ENCODE measurements at regions not wholly inside any gene's neighbourhood (a gene's known extent, or its start where the extent isn't known, plus 50 kb on each side); places are given as distances from the start of the nearest gene placed in this dataset.
A peak's percentile ranks its signal among the peaks of the same experiment; 100 is the strongest.

DNA sequence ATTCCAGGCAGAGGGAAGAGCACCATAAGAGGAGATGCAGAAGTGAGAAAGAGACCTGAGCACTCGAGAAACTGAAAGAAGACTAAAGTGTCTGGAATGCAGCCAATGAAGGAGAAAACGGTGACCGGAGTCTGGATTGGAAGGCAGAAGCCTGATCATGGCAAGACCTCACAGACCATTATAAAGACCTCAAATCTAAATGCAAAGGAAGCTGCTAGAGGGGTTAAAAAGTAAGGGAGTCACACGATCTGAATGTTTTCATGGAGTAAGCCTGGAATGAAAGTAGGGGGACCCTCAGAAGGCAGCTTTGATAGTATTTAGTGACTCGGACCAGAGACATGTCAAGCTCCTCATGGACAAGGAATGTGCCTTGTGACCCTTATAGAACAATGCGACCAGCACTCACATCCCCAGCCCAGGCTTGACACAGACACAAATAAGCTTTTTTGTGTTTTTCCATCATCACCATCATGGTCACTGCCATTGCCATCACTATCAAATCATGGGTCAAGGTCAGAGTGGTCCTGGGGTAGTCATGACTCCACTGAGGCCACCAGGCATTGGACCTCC, 183.6 kb downstream of the SEC16B start:
- DNase-seq = no peak

GRCh38 chr1:177784936-177785335, 184.9 kb downstream of the SEC16B start:
- no peak for DNase-seq

DNA sequence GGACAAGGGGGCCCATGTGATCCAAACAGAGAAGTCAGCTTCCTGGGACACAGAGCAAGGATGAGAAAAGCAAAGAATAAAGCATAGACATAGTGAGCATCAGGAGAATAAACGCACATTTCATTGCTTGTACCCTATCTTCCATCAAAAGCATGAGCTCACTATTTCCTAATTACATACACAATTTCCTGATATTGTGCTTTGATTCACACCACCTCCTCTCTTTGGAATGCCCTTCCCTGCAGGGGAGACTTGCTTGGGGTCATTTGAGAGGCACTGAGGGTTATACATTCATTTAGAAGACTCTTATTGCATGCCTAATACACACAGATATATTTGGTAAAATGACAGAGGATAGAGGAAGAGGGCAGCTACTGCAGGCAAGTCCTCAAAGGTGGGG, 185.4 kb downstream of the SEC16B start:
- no peak for DNase-seq

- DNase-seq = no peak
These were observed 186.8 kb downstream of the SEC16B start for GRCh38 chr1:177783051-177783450.

DNA sequence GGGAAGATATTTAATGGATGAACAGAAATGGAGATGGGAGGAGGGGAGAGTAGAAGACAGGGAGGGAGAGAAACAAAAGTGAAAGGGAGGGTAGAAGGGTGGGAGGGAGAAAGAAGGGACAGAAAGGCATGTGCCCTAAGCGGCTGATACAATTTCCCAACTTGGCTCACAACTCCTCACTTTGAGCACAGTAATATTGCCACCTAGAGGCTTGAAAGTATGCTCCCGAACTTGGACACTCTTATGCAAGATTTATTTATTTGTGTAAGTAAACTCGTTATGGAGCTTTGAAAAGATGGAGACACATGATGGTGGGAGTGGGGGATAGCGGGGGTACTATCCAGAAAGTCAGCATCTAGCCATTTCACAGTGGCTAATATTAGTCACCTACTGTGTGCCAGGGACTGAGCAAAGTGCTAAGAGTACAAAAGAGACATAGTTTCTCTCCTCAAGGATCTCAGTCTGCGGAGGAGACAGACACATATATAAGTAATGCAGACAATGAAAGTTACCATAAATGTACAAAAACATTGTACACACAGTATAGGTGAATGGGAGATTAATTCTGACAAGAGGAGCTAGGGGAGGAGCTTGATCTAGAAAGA, 189.7 kb downstream of the SEC16B start:
- DNase-seq = peak; percentile 67

GRCh38 chr1:177779166-177779965, 190.5 kb downstream of the SEC16B start:
- peak; percentile 15 for DNase-seq

DNA sequence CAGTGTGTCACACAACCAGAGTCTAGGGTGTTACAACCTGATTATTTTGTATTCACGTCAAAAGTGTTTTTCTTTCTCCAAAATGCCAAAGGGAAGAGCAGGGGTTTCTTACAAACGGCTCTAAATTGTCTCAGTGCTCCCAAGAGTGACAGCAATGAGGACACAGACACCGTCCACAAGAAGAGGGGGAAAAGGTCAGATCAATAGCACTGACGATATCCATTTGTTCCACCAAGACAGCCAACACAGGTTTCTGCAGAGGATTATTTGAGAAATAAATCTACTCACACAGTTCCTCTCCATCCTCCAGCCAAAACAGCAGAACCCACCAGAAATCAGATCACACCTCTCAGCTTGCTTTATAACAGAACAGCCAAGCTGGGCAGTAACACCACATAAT, 193.9 kb downstream of the SEC16B start:
- DNase-seq = no peak

DNA sequence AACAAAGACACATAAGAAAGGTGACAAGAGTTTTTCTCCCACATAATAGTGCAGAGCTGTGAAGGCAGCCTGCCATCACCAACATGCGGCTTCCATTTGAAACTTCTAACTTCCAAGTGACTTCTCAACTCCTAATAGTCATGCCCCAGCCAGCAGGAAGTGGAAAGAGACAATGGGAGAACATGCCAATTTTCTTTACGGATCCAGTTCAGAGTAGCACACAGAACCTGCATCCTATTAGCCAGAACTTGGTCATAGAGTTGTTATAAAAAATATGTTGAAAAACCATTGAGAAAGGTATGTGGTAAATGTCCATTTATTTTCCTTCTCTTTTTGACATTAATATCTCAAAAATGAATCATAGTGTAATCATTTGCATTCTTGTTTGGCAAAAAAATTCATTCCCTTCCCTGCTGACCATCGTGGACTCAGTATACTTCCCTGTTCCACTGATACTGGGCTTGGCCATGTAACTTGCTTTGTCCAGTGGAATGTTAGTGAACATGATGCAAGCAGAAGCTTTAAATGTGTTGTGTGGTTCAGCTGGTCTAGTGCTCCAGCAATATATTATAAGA, 197.4 kb downstream of the SEC16B start:
- DNase-seq = no peak

DNA sequence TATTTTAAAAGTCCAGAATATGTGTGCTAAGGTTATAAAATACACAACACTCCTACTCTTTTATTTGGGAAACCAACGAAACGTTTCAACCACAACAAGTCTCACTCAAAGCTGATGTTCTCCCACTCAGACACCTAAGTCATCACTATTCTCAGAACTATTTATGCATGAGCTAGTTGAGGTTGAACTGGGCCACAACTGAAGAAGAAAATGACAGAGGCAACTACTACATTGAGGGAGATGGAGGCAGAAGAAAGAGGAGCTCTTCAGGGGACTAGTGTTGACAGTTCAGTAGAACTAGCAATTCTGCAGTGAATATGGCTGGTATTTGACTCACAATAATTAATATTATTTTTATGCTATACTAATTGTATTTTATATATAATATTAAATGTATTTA, 198.2 kb downstream of the SEC16B start:
- DNase-seq = no peak

DNA sequence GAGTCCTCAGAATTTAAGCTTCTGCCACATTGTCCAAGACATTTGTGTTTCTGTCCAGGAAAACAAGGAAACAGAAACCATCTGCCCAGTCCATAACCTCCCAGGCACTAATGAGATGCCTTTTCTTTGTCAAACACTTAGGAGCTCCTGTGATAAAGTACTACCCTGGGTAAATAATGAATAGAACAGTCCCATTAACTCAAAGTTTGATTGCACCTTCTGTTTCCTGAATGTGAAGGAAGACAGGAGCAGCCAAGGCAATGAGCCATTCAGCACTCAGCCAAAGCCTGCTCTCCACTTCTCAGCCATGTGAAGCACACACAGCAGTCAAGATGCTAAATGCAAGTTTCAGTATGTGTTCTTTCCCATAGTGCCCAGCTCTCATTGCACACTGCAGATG, 199.8 kb downstream of the SEC16B start:
- DNase-seq = no peak

DNA sequence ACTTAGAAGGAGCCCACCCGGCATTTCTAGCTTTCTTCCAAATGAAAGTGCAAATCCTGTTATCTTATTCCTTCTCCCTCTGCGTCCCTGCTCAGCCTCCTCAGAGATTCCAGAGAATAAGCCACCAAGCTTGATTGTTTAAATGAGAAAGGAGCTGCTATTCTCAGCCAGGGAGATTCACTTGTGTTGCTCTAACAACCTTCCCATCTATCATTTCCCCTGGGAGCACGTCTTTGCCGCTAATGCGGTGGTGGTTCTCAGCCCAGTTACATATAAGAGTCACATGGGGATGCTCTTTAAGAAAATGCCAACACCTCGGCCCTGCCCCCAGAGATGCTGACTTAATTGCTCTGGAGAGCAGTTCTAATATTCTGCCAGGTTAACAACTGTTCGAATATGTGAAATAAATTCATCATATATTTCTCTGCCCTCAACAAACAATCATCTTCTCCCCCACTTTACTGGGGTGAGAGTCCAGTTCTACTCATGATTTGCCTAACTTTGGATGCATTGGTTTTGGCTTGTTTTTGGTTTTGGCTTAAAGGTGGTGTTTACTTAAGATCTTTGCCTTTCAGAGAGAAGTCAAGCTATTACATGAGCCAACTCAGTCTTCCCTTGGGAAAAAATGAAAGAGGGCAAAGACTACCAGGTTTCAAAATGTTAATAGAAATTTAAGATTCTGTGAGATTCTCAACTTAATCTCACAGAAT, 213.9 kb downstream of the SEC16B start:
- no peak for DNase-seq

- no peak for DNase-seq
These were observed 215.3 kb downstream of the SEC16B start for GRCh38 chr1:177754603-177755002.

DNA sequence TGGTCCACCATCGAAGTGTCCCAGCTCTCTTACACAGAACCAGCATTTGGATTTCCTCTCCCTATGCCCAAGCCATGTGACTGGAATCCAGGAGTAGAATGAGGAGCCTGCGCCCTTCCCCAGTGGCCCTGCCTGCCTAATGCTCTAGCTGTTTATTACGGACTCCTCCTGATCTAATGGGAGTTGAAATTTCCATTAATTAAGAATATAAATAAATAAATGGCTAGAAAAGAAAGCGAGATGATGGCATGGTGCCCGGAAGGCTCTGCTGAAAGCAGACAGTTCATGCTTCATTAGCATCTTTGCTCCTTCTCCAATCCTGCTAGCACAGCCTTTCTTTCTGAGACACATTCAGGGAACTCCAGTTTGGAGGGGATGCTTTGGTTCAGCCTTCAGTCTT, 216.2 kb downstream of the SEC16B start:
- DNase-seq = no peak

- no peak for DNase-seq
These were observed 221.6 kb downstream of the SEC16B start for GRCh38 chr1:177748080-177748801.

DNA sequence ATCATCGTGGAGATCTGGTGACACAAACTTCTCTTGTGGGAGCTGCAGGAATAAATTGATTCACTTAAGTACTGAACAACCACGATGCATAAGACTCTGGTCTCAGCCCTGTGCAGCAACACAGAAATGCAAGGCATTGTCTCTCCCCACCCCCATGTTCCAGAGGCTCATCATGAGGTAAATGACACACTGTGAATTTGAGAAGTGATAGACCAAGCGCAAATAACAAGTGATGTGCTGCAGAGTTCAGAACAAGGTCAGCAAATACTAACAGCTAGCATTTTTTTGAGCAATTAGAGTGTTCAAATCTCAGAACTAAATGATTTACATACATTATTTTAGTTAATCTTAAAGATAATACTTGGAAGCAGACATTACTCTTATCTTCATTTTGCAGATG, 223.7 kb downstream of the SEC16B start:
- no peak for DNase-seq

DNA sequence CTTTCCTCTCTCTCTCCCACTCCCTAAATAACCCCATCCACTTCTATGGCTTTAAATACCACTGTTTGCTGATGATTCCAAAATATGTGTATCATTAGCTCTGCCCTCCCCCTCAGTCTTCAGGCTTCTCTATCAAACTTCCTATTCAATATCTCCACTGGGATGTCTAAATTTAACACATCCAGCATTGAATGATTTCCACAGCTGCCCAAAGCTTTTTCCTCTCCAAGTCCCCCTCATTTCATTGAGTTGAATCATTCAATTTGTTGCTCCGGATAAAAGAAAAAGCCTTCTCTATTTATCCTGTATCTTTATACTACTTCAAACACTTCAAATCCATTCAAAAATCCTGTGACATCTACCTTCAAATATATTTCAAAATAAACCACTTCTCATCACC, 225.0 kb downstream of the SEC16B start:
- DNase-seq = no peak

- DNase-seq = no peak
These were observed 228.4 kb downstream of the SEC16B start for GRCh38 chr1:177741476-177741875.

GRCh38 chr1:177739780-177740179, 230.1 kb downstream of the SEC16B start:
- no peak for DNase-seq

- DNase-seq = no peak
These were observed 232.4 kb downstream of the SEC16B start for GRCh38 chr1:177737456-177737855.

DNA sequence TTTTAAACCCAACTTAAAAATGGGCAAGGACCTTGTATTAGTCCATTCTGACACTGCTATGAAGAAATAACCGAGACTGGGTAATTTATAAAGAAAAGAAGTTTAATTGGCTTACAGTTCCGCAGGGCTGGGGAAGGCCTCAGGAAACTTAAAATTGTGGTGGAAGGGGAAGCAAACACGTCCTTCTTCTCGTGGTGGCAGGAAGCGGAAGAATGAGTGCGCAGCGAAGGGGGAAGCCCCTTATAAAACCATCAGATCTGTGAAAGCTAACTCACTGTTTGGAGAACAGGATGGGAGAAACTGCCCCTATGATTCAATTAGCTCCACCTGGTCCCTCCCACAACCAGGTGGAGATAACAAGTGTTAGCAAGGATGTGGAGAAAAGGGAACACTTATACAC, 237.7 kb downstream of the SEC16B start:
- no peak for DNase-seq

DNA sequence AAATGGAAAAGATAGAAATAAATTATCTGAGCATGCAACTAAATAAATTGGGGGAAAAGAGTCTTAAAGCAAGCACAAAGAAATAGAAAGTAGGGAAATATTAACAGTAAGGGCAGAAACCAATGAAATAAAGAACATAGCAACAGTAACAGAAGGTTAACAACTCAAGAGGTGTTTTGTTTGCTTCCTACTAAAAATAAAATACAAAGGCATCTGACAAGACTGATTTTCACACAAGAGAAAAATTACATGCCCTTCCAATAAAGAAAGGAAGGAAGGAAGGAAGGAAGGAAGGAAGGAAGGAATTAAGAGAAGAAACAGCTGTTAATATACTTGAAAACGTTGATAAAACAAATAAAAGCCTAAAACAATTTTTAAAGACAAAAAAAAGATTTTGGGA, 240.2 kb downstream of the SEC16B start:
- DNase-seq = no peak

- no peak for DNase-seq
These were observed 246.3 kb downstream of the SEC16B start for GRCh38 chr1:177723533-177723932.

All from tongue (tissue), 1 donor.